ENCODE measurements at regions not wholly inside any gene's neighbourhood (a gene's known extent, or its start where the extent isn't known, plus 50 kb on each side); places are given as distances from the start of the nearest gene placed in this dataset.

- Histone ChIP-seq H3K27ac (ENCODE audit: low read depth, low read length) (no peak overlapping the region), H3K4me2 (ENCODE audit: low read length) (no peak overlapping the region), H3K9ac (ENCODE audit: low read length) (no peak overlapping the region), H3K79me2 (ENCODE audit: insufficient read depth, low read length) (no peaks in the 10 kb centered on the region), H3K4me1 (ENCODE audit: control insufficient read depth in 1 of 2, insufficient read depth in 2 of 2, low read length in 2 of 2) (no peaks in the 10 kb centered on the region), H3K4me3 (replicated peaks in 1 of 2; ENCODE audit: low read depth in 1 of 2, low read length in 2 of 2) (no peak overlapping the region), H3K9me2 (ENCODE audit: insufficient read depth) (no peaks in the 10 kb centered on the region), H3K36me3 (ENCODE audit: control insufficient read depth in 1 of 2, insufficient read depth in 2 of 2, low read length in 2 of 2) (no peaks in the 10 kb centered on the region), H2AFZ (ENCODE audit: low read depth, low read length, poor library complexity, severe bottlenecking) (no peak overlapping the region), H4K20me1 (ENCODE audit: insufficient read depth) (no peaks in the 10 kb centered on the region), H3K27me3 (ENCODE audit: insufficient read depth, low read length) (no peaks in the 10 kb centered on the region), H3K9me3 (ENCODE audit: control insufficient read depth in 1 of 2, insufficient read depth in 1 of 2, low read depth in 1 of 2, low read length in 2 of 2) (no peaks in the 10 kb centered on the region)
- ATAC-seq: no peak
- RAD21 ChIA-PET (ENCODE audit: low non-redundant PET in 1 of 2, low total read pairs in 2 of 2, uncharacterized antibody in 2 of 2, unreplicated experiment in 2 of 2): no interaction called here
- intact Hi-C loops (cut with micrococcal nuclease): no loop called here
- POLR2A ChIA-PET: no interaction called here
- no TSS peak for BruUV-seq (replicated peaks)
- CTCF ChIA-PET: no interaction called here
- no peak for DNase-seq (ENCODE audit: low read depth, low spot score)
- TF ChIP-seq MAX (IDR thresholded peaks at IDR 0.05) (no peak), CBX3 (IDR thresholded peaks at IDR 0.05; ENCODE audit: low read depth) (no peak), FOSL1 (IDR thresholded peaks at IDR 0.05; ENCODE audit: low read depth) (no peak), REST (IDR thresholded peaks at IDR 0.05; ENCODE audit: low read depth) (no peak), ZNF274 (IDR thresholded peaks at IDR 0.05; ENCODE audit: low read depth, low read length) (no peak), JUND (IDR thresholded peaks at IDR 0.05) (no peak), ELF1 (IDR thresholded peaks at IDR 0.05; ENCODE audit: borderline replicate concordance, low read depth) (no peak), TCF7L2 (IDR thresholded peaks at IDR 0.05; ENCODE audit: borderline replicate concordance, extremely low read depth, insufficient read depth, insufficient read length) (no peak), ATF3 (IDR thresholded peaks at IDR 0.05) (no peak), ZFX (IDR thresholded peaks at IDR 0.05) (no peak), SP1 (IDR thresholded peaks at IDR 0.05; ENCODE audit: low read depth) (no peak)
Measured at GRCh38 chr2:54062401-54062800, 53.0 kb upstream of the ACYP2 start.
